Endothelial cell of umbilical vein (primary cell): ENCODE measurements at regions not wholly inside any gene's neighbourhood (a gene's known extent, or its start where the extent isn't known, plus 50 kb on each side); places are given as distances from the start of the nearest gene placed in this dataset.

Source experiments
- BruUV-seq: library from RNA; stranded (reverse); fragments of 400-500 nt; replicated peaks from 2 replicates; lab custom pipeline; 2021; lab: Mats Ljungman, UMichigan
- CTCF ChIA-PET: fragments of 300-600, 350-600 bp; sonication (Branson Sonifier 250); formaldehyde crosslinking; loops from one replicate; lab custom pipeline; 2021; ENCODE audit warnings: antibody characterized with exemption, inconsistent platforms; lab: Charles Lee
- POLR2A ChIA-PET: fragments of 300-600, 350-600 bp; sonication (Branson Sonifier 250); formaldehyde crosslinking; loops from one replicate; lab custom pipeline; 2021; ENCODE audit warnings: antibody characterized with exemption, inconsistent platforms; lab: Charles Lee
- DNase-seq: peaks from one replicate; pipeline ENCODE4 v3.0.0-alpha.2; 2011; ENCODE audit warnings: low read depth, low spot score
- FAIRE-seq: peaks from 2 replicates; lab custom pipeline; 2011; peaks lifted over from hg19 to GRCh38; lab: Jason Lieb, UNC
- H2AFZ ChIP-seq: 2 replicates; pipeline ENCODE4 v1.6.0; 2012; ENCODE audit warnings: low read depth, low read length, control low read depth, inconsistent platforms
- H3K27ac ChIP-seq: 2 replicates; pipeline ENCODE4 v1.5.1; 2011; ENCODE audit warnings: low read depth, mild to moderate bottlenecking, control low read depth, low read length, moderate library complexity; ENCODE audit not compliant: insufficient read depth
- H3K27me3 ChIP-seq, 2 experiments: 2 replicates each; pipeline versions ENCODE4 v1.6.0 to v1.6.1; 2011; ENCODE audit warnings: low read length in 2 of 2, mixed read lengths in 1 of 2; ENCODE audit not compliant: control insufficient read depth in 2 of 2, insufficient read depth in 2 of 2
- H3K36me3 ChIP-seq, 2 experiments: 2 replicates in 1 of 2; 3 replicates in 1 of 2; pipeline ENCODE4 v1.5.1; 2011; ENCODE audit warnings: low read length in 2 of 2, mild to moderate bottlenecking in 1 of 2, moderate library complexity in 1 of 2; ENCODE audit not compliant: control insufficient read depth in 2 of 2, insufficient read depth in 2 of 2; ENCODE audit errors: extremely low read depth in 1 of 2
- H3K4me1 ChIP-seq: 3 replicates; pipeline ENCODE4 v1.5.1; 2011; ENCODE audit warnings: mild to moderate bottlenecking, low read length; ENCODE audit not compliant: control insufficient read depth, insufficient read depth; ENCODE audit errors: extremely low read depth
- H3K4me2 ChIP-seq: 2 replicates; pipeline ENCODE4 v1.6.1; 2011; ENCODE audit warnings: low read length, control low read depth, mixed read lengths; ENCODE audit not compliant: insufficient read depth
- H3K4me3 ChIP-seq, 3 experiments: fragments of 200-600 bp in 1 of 3; sonication (generic), shearing (Covaris generic) in 1 of 3; replicated peaks in 1 of 3; 2 replicates each; pipeline ENCODE4 v1.5.1; 2011 to 2016; ENCODE audit warnings: control low read depth in 3 of 3, low read length in 3 of 3, mild to moderate bottlenecking in 2 of 3, inconsistent platforms in 1 of 3, low read depth in 1 of 3, moderate library complexity in 1 of 3; ENCODE audit not compliant: insufficient read depth in 1 of 3
- H3K79me2 ChIP-seq: 2 replicates; pipeline ENCODE4 v1.6.0; 2012; ENCODE audit warnings: low read length, inconsistent platforms; ENCODE audit not compliant: control insufficient read depth, insufficient read depth
- H3K9ac ChIP-seq: replicated peaks from 2 replicates; pipeline ENCODE3; 2011; ENCODE audit warnings: low read length, control low read depth; ENCODE audit not compliant: insufficient read depth; ENCODE audit errors: extremely low read depth
- H3K9me1 ChIP-seq: replicated peaks from 3 replicates; pipeline ENCODE4 v1.6.0; 2011; ENCODE audit warnings: mild to moderate bottlenecking, low read length; ENCODE audit not compliant: control insufficient read depth, insufficient read depth; ENCODE audit errors: extremely low read depth
- H3K9me3 ChIP-seq: replicated peaks from 2 replicates; pipeline ENCODE4 v1.5.1; 2012; ENCODE audit warnings: low read length, inconsistent platforms; ENCODE audit not compliant: control insufficient read depth, insufficient read depth
- H4K20me1 ChIP-seq: replicated peaks from 2 replicates; pipeline ENCODE3; 2011; ENCODE audit warnings: mild to moderate bottlenecking, low read length; ENCODE audit not compliant: control insufficient read depth, insufficient read depth; ENCODE audit errors: extremely low read depth
- CTCF ChIP-seq, 2 donors: IDR thresholded peaks; 1 replicate in 1 of 2; 2 replicates in 1 of 2; pipeline ENCODE4 v1.5.1; 2011; ENCODE audit warnings: low read length in 2 of 2, mild to moderate bottlenecking in 2 of 2, moderate library complexity in 2 of 2, control low read depth in 1 of 2, inconsistent platforms in 1 of 2, low read depth in 1 of 2; ENCODE audit not compliant: insufficient read depth in 1 of 2; ENCODE audit errors: extremely low read depth in 1 of 2
- EZH2 ChIP-seq: IDR thresholded peaks from 2 replicates; pipeline ENCODE4 v1.6.1; 2012; ENCODE audit warnings: borderline replicate concordance, low read depth, mild to moderate bottlenecking, moderate library complexity, low read length, inconsistent platforms; ENCODE audit not compliant: severe bottlenecking
- FOS ChIP-seq: IDR thresholded peaks from 2 replicates; pipeline ENCODE4 v1.6.1; 2011; ENCODE audit warnings: mild to moderate bottlenecking, low read length, moderate library complexity, borderline replicate concordance; ENCODE audit not compliant: insufficient read depth
- GATA2 ChIP-seq: IDR thresholded peaks from 2 replicates; pipeline ENCODE4 v1.7.0; 2011; ENCODE audit warnings: low read depth, mild to moderate bottlenecking, moderate library complexity, mixed read lengths, low read length; ENCODE audit not compliant: insufficient read length, insufficient read depth
- JUN ChIP-seq: IDR thresholded peaks from 2 replicates; pipeline ENCODE4 v1.6.1; 2011; ENCODE audit warnings: borderline replicate concordance, low read depth; ENCODE audit not compliant: insufficient read length, insufficient read depth
- MAX ChIP-seq: IDR thresholded peaks from 2 replicates; pipeline ENCODE4 v1.6.1; 2011; ENCODE audit not compliant: insufficient read depth, insufficient read length
- MYC ChIP-seq: IDR thresholded peaks from one replicate; pipeline ENCODE4 v1.6.1; 2011; ENCODE audit warnings: mild to moderate bottlenecking, low read depth, low read length
- POLR2A ChIP-seq: IDR thresholded peaks from 2 replicates; pipeline ENCODE4 v1.6.1; 2012; ENCODE audit warnings: low read depth, mild to moderate bottlenecking, control low read depth, low read length
- POLR2AphosphoS5 ChIP-seq: IDR thresholded peaks from 2 replicates; pipeline ENCODE4 v1.6.1; 2012; ENCODE audit warnings: low read depth, mild to moderate bottlenecking, control low read depth, low read length, moderate library complexity; ENCODE audit not compliant: insufficient read depth
- dilution Hi-C: fragments of 300-500 bp; cut with MboI; formaldehyde crosslinking; loops from one replicate; pipeline ENCODE4 v1.15.0; 2019; ENCODE audit warnings: low sequenced_read_pairs; ENCODE audit not compliant: extremely low pct_ligation_motif_present
- intact Hi-C: fragments of 100-400 bp; cut with micrococcal nuclease; formaldehyde crosslinking; loops from one replicate; pipeline ENCODE4 v1.10.0; 2022

GRCh38 chr4:92031825-92032224 lies 271.9 kb upstream of the GRID2 start:
- Histone ChIP-seq H3K79me2 (no peaks in the 10 kb centered on the region), H3K4me2 (no peak overlapping the region), H3K36me3 (no peaks in the 10 kb centered on the region), H2AFZ (no peak overlapping the region), H3K9ac (no peak overlapping the region), H3K4me3 (no peak overlapping the region), H3K9me3 (no peaks in the 10 kb centered on the region), H3K9me1 (no peaks in the 10 kb centered on the region), H3K4me1 (no peaks in the 10 kb centered on the region), H3K27ac (no peak overlapping the region), H4K20me1 (no peaks in the 10 kb centered on the region), H3K27me3 (no peaks in the 10 kb centered on the region)
- intact Hi-C loops: no loop called here
- no peak for FAIRE-seq
- ChIA-PET POLR2A (no interaction called here), CTCF (no interaction called here)
- DNase-seq: no peak
- TF ChIP-seq MAX (no peak), CTCF (IDR thresholded peaks at IDR 0.05; ENCODE audit: extremely low read depth in 1 of 2, insufficient read depth in 1 of 2, low read depth in 1 of 2, low read length in 2 of 2) (no peak), POLR2AphosphoS5 (no peak), EZH2 (no peak), POLR2A (no peak), MYC (no peak), FOS (no peak), JUN (no peak), GATA2 (no peak)
- dilution Hi-C loops: no loop called here
- no TSS peak for BruUV-seq
